ENCODE measurements at regions not wholly inside any gene's neighbourhood (a gene's known extent, or its start where the extent isn't known, plus 50 kb on each side); places are given as distances from the start of the nearest gene placed in this dataset.

DNA sequence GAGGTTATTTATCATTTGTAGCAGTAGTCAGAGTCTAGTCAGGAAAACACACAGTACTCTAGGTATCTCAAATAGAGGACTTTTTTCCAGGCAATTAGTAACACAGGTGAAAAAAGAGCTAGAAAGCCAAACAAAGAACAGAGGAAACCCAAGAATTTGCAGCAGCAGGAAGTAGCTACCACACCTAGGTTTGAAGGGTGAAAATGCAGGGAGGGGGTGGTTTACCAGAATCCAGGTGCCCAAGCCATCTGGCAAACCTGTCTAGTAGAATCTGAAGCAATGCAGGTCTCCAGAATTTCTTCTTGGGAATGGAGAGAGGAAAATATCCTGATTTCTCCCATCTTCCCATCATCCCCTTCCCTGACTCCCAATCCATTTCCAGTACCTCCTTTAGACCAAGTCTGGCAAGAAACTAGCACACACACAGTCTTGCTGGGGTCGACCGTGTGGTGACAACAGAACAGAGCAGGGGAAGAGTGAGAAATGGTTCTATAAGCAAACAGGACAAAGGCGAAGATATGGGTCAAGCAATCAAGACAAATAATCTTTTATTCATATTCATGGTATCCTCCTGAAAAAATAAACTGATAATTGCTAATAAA is 231.9 kb upstream of the MMADHC start:
- no peak for DNase-seq (ENCODE audit: low spot score)
- in situ Hi-C loops (cut with HindIII; ENCODE audit: low sequenced_read_pairs), result no loop called here

DNA sequence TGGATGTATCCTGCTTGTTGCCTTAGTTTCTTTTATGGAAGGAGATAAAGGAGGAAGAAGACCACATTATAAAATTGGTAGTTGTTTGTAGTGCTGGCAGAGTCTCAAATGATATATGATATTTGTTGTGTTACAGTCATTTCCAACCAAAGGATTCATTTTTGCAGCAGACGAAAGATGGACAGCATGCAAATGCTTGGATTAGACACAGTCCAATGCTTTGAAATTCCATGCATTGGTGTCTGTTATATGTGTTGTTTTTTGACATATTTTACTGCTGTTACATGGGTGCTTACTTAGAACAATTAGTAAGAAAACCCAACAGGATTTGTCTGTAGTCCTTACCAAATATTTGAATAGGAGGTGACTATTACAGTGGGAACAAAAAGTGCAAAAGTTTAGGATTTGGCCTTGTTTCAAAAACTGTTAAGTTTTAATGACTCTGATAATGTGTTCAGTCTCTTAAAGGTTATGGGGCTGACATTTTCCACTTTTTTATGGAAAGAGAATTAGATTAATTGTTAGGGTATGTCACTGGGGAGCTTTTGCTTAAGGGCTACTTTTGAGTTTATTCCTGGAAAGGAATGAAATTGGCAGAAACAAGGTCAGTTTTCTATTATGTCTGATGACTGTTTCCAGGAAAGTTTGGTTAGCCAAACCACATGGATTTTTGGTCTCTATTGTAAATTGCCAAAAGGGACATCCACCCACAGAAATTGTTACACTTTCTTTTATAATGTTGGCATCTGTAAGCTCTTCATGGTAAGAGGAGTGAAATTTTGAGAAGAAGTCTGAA is 229.4 kb upstream of the MMADHC start:
- DNase-seq (ENCODE audit: low spot score), result no peak
- in situ Hi-C loops (cut with HindIII; ENCODE audit: low sequenced_read_pairs), result no loop called here

DNA sequence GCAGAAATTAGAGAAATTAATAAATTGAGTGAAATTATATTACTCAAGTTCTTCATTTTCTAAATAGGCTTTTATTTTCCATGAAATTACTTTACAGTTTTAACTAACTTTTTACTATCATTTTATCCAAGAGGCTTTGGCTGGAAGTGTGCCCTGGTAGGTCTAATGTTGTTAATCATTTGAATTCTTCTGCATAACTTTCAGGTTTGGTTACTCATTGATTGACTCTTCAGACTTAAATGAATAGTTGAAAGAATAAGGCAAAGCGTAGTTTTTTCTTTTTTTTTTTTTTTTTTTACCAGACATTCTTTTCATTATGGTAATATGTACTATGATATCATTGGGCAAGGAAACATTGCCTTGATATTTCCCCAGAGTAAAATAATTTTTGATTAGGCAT is 228.4 kb upstream of the MMADHC start:
- in situ Hi-C loops (cut with HindIII; ENCODE audit: low sequenced_read_pairs), result no loop called here
- DNase-seq (ENCODE audit: low spot score), result no peak

DNA sequence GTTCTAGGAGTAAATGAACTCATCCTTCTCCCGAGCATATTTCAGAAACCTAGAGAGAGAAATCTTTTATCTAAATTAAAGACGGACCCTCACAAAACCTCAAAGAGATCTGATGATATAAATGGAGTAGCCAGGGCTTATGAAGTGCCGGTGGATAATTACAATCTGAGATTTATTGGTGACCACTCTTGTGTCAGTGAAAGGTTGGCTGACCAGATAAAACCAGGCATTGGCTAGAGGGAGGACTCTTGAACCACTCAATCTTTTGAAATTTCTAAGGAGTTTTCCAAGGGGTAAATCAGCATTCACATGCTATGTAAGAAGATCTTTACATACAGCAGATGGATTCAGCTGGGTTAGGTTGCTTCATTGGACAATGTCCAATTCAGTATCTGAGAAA is 227.3 kb upstream of the MMADHC start:
- in situ Hi-C loops (cut with HindIII; ENCODE audit: low sequenced_read_pairs), result no loop called here
- no peak for DNase-seq (ENCODE audit: low spot score)

DNA sequence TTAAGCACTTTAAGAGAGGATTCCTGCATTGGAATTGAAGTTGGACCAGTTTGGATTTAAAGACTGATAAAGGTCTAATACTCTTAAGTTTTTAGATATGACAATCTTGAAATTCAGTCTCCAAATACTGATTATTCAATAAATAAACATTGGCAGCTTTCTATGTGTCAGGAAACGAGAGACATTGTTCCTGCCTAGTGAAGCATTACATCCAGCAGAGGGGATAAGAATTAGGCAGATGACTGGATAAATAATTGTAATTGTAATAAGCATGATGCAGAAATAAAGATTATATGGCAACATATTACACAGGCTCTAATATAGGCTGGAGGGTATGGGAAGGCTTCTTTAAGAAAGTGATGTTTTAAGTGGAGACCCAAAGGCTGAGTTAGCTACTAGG is 226.5 kb upstream of the MMADHC start:
- in situ Hi-C loops (cut with HindIII; ENCODE audit: low sequenced_read_pairs), result no loop called here
- DNase-seq (ENCODE audit: low spot score), result no peak

DNA sequence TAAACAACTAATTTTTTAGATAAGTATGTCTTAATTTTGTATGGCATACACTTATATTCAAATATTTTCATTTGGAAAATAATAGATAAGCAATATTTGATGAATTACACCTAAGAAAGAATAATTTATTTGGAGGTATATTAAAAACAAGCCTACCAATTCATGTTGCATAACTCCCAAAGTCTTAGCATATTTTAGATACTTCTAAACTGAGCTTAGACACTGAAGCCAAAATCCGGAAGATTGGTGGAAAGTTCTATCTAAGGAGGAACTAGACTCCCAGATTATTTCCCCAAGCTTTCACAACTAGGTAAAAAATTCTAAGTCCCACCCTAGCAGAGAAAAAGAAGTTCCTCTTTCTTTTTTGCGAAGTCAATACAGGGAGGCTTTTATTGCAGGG is 221.0 kb upstream of the MMADHC start:
- no peak for DNase-seq (ENCODE audit: low spot score)
- in situ Hi-C loops (cut with HindIII; ENCODE audit: low sequenced_read_pairs), result no loop called here

DNA sequence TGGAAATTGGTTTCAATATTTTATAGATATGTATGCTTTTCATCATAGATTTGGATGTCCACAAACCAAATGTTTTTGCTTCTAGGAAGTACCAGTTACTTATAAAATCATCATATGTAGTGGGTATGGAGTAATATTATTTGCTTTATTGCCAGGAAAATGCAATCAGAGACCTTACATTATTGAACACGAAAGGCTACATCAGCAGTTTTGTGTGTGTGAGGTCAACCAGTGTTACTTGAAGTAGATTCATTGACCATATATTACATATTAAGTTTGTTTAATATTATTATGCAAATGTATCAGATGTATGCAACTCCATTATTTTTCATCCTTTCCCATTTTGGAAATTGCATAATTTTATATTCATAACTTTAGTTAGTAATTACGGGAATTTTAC is 219.1 kb upstream of the MMADHC start:
- in situ Hi-C loops (cut with HindIII; ENCODE audit: low sequenced_read_pairs), result no loop called here
- no peak for DNase-seq (ENCODE audit: low spot score)

DNA sequence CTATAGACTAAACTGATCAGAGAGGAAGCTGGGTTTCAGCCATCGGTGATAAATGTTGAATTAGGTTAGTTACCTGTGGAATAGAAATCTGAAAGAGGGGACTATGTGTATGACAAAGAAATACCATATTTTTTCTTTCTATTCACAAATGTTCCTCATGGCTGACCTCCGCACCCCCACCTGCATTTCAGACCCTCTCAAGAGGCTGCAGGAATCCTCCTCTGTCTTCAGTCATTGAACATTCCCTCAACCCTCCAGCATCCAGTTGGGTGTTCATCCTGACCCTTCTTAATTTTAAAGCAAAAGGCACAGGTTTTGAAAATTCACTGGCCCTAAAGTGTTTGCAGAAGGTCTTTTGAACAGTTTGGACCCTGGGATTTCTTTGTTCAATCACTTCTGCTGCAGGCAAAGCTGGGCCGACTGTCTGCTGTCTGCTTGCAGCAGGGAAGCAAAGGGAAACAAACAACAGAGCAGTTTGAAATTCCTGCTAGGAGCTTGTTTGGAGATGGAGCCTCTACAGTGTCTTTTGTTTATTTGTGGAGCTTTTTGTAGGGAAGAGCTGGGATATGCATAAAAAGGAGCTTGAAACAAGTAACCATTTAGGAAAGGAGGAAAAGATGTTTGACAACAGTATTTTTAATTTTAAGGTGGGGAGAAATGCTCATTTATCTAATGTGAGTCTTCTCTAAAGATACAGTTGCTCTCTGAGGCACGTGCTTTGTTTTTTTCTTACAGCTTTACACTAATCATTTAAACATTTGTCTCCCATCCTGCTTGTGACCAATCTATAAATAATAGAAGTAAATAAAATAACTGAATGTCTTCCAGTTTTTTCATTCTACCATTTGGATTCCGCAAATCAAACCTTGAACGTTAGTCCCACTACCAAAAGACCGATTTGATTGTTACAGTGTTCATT is 213.3 kb upstream of the MMADHC start:
- in situ Hi-C loops (cut with HindIII; ENCODE audit: low sequenced_read_pairs), result no loop called here
- peak; percentile 14 for DNase-seq (ENCODE audit: low spot score)

DNA sequence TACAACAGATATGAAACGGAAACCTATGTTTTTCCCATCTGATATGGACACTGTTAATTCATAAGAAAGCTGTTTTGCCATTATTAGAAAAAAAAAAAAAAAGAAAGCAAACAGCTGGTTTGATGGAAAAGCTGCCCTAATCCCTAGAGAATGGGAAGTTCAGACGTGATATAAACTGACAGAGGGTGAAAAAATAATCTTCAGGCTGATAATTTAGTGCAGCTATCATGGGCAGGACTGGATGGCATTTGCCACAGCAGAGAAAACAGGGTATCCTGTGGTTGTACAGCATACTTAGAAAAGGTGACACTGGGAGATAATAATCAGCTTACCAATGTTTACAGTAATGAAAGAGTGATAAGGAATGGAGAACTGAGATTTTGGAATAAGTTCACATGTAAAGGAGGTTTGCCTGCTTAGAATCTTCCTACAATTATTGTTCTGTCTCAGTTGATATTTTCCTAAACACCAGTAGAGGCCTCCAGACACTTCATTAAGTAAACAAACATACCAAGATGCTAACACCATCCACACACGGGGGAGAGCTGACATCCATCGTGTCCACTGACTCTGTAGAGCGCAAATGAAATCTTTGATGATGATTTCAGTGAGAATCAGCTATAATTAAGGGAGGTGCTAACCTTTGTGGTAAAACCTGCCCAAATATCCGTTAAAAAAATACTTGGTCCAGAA is 211.6 kb upstream of the MMADHC start:
- peak; percentile 72 for DNase-seq (ENCODE audit: low spot score)
- in situ Hi-C loops (cut with HindIII; ENCODE audit: low sequenced_read_pairs), result no loop called here

DNA sequence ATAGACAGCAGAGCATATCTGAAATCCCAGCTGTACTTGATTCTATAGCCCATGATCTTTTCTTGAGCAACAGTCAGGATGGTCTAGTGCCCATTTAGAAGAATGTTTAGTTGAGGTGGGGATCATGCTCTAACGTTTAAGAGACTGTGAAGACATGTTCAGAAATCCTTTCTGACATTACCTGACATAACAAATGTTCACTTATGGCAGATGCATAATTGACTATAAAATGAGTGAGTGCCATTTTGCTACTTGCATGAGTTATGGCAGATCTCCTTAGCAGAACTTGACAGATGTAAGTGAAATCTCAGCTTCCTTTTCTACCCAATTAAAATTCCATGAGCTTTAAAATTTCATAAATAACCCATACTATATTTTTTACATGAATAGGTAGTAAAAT is 209.5 kb upstream of the MMADHC start:
- no peak for DNase-seq (ENCODE audit: low spot score)
- in situ Hi-C loops (cut with HindIII; ENCODE audit: low sequenced_read_pairs), result no loop called here

DNA sequence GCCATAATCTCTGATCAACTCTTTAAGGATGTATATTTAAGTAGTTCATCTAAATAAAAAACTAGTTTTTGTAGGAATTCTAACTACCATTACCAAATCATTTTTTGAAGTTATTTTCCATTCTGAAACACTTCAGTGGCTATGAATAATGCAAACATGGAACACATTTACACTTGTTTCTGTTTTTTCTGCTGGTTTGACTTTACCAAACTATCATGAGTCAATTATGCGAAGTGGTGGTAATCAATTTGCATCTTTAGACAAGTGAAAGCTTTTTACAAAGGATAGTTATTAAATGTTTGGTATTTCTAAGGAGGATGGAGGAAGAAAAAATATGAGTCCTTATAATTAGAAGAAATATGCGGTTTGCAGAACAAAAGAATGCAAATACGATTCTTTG is 202.0 kb upstream of the MMADHC start:
- no peak for DNase-seq (ENCODE audit: low spot score)
- in situ Hi-C loops (cut with HindIII; ENCODE audit: low sequenced_read_pairs), result no loop called here

DNA sequence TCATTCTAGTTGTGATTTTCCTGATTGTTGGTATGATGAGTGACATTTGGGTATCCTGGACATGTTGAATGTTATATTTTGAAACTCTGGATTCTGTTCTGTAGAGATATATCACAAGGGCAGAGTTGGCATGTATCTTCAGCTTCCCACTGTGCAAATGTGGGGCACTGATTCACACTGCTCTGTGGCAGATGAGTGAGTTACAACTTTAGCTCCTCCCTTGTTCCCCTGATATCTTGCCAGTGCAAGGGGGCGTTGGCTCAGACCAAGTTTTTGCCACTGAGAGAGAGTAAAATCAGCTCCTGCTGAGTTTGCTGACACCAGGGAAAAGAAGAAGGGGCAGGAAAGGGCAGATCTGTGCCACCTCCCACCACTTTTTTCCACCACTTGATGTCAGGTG is 199.6 kb upstream of the MMADHC start:
- in situ Hi-C loops (cut with HindIII; ENCODE audit: low sequenced_read_pairs), result no loop called here
- DNase-seq (ENCODE audit: low spot score), result no peak

DNA sequence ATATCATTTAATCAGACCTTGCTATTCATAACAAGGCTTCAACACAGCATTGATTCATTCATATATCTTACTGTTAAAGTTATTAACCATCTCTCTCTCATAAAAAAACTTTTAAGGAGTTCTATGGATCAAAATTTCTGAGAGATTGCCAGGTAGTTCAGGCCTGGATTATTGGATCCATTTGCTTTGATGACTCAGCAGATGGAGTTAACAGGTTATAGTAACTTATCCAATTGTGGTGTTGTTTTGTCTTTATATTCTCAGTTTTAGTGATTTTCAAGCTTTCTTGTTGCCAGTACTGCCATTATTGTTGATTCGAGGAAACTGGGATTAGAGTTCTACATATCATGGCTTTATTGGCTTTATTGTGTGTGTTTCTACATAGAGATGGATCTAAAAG is 195.7 kb upstream of the MMADHC start:
- no peak for DNase-seq (ENCODE audit: low spot score)
- in situ Hi-C loops (cut with HindIII; ENCODE audit: low sequenced_read_pairs), result no loop called here

DNA sequence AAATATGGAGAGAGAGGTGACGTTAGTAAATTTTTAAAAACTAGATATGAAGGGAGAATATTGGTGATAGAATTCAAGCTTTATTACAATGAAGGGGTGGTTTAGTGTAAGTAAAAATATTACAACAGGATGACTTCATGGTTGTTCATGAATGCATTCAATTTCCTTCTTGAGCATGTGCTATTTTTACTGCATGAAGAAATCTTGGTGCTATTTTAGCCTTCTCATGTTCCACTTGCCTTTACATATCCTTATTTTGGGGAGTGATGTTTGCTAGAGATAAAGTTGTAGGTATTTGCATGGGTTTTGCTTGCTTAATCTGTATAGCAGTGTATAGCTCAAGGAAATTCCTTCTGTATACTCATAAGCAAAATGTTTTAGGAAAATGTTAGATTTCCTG is 195.0 kb upstream of the MMADHC start:
- in situ Hi-C loops (cut with HindIII; ENCODE audit: low sequenced_read_pairs), result no loop called here
- no peak for DNase-seq (ENCODE audit: low spot score)

DNA sequence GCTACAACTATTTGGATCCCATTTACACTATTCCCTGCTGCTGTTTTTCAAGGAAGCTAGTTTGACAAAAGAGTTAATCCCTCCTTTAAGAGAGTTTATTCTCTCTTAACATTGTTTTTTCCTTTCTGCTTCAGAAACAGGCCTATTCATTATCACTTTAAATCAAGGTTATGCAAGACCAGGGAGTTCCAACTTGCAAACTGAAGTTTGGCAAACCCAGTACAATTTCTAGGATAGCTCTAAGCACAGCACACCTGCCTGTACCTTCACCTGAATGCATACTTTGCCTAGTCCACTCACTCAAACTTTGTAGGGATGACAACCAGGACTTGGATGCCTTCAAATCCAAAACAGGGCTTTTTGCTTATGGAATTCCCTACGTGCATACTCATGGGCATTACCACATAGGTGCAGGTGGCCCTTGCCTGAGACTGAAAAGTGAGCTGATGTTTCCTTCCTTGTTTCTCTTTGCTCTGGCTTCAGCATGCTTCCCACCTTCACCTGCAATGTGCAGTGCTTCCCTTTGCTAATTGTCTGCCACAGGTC is 193.8 kb upstream of the MMADHC start:
- in situ Hi-C loops (cut with HindIII; ENCODE audit: low sequenced_read_pairs), result no loop called here
- no peak for DNase-seq (ENCODE audit: low spot score)

DNA sequence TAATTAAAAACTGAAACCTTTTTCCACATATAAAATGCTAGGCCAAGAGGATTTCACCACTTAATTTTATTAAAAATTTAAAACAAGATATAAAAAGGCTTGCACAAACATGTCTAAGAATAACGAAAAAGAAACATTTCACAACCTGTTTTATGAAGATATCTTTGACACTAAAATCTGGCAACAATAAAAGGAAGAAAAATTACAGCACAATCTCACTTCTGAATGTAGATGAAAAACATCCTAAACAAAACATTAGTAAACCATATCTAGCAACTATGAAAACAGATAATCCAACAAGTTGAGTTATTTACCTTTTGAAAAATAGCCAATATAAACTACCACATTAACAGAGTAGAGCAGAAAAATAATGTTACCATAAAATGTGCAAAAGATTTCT is 185.4 kb upstream of the MMADHC start:
- in situ Hi-C loops (cut with HindIII; ENCODE audit: low sequenced_read_pairs), result no loop called here
- DNase-seq (ENCODE audit: low spot score), result no peak

DNA sequence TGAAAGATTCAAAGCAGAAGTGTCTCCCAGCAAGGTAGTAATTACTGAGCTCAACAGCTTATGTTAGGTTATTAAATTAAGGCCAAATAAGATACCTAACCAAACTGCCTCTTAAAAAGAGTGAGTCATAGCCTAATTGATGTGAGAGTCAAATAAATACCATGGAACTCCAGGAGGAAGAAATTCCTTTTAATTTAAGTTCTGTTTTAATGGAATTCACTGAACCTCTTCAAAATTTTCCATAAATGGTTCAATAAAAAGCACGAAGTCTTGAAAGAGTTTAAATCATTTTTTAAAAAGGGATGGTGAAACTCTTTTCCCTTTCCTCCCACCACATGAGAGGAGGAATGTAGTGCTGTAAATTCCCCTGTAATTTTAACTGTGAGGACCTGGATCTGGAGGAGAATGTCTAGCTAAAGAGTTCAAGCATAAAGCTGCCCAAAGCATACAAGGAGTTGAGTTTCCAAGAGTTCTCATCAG is 180.8 kb upstream of the MMADHC start:
- peak; percentile 70 for DNase-seq (ENCODE audit: low spot score)
- in situ Hi-C loops (cut with HindIII; ENCODE audit: low sequenced_read_pairs), result no loop called here

DNA sequence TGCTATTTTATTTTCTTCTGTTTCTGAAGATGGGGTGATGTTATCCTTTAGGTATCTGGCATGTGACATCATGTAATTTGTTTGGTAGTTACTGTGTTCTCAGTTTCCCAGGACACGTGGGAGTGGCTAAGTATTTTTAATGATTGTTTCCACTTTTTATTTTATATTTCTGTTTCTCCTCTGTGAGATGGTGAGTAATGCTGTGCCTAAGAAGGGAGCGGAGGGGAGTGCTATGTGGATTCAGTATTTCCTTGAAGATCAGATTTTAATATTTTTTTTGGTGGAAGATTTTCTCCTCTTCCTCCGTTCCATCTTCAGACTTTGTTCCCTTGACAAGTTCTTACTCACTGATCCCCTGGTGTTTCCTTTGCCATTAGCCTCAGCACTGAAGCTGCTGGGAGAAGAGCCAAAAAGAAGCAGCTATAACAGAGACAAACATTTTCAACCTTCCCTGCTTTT is 180.0 kb upstream of the MMADHC start:
- DNase-seq (ENCODE audit: low spot score), result peak; percentile 33
- in situ Hi-C loops (cut with HindIII; ENCODE audit: low sequenced_read_pairs), result no loop called here

DNA sequence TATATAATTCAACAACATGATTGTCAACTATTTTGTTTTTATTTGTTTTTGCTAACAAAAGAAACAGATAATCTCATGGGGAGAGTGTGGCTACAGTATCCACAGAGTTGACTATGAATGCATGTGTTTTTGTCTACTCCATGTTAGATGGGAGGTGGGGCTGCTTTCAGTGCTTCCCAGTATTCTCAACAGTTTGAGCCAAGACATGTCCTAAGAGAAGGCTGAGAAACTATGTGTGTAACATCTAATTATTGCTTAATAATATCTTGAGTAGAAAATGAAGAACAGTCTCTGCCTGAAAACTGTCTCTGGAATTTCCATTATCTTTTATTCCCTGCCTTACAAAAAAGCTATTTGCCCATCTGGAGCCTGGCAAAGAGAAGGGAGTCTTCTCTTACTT is 178.8 kb upstream of the MMADHC start:
- DNase-seq (ENCODE audit: low spot score), result no peak
- in situ Hi-C loops (cut with HindIII; ENCODE audit: low sequenced_read_pairs), result no loop called here
